A172 (cell line): ENCODE measurements at regions not wholly inside any gene's neighbourhood (a gene's known extent, or its start where the extent isn't known, plus 50 kb on each side); places are given as distances from the start of the nearest gene placed in this dataset.
"Not testable (repeated sequence)": the region's sequence is repeated elsewhere in the genome, so short reads cannot be mapped to it uniquely, and the experiment has no call there.

Experiments
- DNase-seq: peaks from one replicate; pipeline ENCODE4 v3.0.0-alpha.2; 2015; ENCODE audit warnings: low spot score

DNA sequence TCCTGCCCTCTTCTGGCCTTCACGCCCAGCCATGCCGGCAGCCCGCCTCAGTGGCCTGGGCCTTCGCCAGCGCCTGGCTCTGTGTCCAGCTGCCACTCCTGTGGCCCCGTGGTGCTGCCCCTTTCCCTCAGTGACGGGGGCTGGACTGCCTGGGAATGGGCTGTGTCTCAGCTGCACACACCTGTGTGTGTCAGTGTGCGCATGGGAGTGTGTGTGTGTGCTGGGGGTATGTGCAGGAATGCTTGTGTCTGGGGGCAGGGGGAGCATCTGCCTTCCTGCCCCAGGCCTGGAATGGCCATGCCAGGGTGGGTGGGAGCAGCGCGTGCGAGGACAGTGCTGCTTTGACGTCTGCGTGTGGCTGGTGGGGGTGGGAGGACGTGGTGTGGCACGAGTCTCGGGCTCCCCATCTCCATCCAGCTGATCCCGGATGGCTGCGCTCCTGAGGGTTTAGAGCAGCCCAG lies 224.9 kb downstream of the TMEM121 start:
- DNase-seq, result not testable (repeated sequence)

DNA sequence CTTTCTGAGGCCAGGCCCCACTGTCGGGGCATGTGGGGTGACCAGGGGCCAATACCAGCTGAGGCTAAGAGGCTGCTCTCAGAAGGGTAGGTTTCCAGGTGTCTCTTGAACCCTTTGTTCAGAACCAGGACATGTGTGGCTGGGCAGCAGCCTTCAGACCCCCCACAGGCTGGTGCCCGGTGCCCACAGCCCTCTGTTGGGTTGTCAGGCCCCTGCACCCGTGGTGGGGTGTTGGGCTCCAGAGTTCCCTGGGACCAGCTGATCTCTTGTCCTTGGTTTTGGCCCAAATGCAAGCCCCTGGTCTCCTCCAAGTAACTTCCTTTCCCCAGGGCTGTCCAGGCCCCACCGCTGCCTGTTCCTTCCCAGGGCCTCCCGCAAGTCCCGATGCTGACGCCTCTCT lies 226.0 kb downstream of the TMEM121 start:
- DNase-seq, result not testable (repeated sequence)

DNA sequence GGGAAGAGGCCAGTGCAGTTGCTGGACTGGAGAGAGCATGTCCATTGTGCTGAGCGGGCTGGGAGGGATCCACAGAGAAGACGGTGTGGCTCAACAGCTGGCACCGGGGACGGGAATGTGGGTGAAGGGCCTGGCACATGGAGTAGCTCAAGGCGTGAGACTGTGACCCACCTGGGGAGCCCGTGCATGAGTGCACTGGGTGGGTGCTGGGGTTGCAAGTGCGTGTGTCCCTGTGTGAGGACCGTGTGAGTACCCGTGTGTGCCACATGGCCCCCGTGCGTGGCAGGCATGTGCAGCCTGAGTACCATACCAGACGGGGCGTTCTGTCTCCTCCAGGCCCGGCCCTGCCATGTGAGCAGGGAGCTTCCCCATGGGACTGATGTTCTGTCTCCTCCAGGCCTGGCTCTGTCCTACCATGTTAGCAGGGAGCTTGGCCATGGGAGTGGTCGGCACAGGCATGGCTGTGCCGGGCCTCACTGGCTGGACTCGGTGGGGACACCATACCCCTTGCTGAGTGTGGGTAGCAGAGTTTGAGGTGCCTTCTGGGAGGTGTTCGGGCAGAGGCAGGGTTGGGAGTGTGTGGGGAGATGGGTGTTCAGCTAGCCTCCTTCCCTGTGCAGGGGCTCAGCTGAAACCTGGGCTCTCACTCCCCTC lies 234.4 kb downstream of the TMEM121 start:
- DNase-seq, result no peak

DNA sequence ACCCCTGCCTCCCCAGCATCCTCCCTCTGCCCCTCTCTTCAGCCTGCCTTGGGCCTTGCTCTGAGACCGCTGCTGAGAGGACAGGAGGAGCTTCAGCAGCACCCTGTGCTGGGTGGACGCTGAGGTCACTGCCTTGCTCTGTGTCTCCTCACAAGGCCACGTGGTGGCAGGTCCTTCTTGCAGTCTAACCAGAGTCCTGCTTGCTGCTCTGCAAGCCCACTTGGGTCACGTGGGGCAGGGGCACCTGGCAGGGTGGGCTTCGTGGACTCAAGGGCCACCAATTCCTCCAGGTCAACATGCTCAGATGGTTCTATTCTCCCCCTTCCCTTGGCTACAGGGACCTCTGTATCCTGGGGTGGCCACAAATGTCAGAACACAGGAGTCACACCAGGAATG lies 235.0 kb downstream of the TMEM121 start:
- DNase-seq, result not testable (repeated sequence)

DNA sequence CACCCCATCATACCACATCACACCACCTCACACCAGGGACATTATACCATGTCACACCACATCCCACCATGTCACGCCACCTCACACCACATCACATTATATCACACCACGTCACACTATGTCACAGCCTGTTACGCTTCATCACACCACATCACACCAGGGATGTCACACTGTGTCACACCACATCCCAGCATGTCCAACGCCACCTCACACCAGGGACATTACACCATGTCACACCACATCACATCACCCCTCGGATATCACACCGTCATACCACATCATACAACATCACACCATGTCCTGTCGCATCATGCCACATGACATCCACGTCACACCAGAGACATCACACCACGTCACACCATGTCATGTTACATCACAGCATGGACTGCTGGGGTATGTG lies 235.5 kb downstream of the TMEM121 start:
- DNase-seq, result no peak

DNA sequence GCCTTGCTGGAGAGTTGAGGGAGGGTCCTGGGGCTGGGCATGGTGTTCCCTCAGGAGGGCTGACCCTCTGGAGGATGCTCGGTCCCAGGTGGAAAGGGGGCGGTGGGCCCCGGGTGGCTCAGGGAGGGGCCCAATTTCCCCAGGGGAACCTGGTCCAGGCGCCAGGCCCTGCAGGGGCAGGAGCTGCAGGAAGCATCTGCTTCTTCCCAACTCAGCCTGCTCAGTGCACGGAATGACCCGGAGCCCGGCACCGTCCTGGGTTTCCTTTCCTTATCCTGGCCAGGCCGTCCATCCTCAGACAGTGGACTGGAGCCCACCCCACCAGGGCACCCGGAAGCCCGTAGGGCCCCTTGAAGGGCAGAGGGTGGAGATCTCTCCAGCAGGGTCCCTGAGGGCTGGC lies 235.9 kb downstream of the TMEM121 start:
- DNase-seq, result not testable (repeated sequence)

DNA sequence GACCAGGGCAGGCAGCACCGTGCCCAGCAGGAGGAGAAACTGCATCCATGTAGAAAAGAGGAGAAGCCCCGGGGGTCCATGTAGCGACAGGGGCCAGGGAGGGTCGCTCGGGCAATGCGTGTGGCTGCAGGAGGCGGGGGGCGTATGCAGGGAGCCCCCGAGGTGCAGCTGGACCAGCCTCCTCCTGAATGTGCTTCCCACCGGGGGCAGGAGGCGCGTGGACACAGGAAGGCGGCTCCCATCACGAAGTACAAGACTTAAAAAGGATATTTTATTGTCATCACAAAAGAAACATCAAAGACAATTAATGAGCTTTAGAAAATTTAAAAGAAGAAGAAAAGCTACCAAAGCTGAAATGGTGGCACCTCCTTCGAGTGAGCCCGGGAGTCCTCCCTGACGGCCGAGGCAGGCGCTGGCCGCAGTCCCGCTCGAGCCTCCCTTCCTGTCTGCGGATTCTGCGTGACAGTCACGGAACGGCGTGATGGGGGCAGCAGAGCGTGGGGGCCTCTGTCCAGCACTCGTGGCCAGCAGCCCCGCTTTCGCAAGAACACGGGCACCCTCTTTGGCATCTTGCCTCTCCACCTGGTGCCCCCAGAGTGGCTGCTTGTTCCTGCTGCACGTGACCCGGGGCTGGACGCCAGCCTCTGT lies 238.0 kb downstream of the TMEM121 start:
- DNase-seq, result not testable (repeated sequence)

DNA sequence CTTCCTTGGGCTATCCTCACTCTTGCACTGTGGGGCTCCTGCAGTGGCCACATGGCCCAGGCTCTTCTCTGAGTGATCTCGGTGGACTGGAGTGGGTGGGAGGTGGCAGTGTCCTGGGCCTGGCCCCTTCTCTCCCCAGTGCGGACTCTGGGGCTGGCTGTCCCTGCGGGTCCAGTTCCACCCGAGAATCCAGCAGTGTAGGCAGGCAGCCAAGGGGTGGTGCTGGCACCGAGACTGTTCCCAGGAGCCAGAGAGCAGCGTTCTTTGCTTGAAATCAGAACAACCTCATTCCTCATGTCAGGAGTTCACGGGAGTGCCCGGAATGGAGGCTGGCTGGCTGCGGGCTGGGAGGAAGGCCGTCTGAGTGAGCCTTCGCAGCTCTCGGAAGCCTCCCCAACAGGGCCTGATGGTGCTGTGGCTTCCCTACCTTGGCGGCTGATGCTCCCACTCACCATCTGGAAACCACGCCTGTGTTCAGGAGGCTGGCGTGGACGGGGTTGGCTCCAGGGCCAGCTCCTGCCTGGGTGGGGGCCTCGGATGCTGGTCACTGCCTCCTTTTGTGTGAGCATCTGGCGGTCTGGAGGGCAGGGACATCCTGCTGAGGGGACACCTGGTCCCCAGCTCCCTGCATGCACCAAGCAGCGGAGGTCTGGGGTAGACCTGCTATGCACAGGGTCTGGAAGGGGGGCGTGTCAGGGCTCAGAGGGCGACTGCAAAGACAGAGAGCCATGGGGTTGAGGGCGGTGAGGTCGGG lies 238.9 kb downstream of the TMEM121 start:
- DNase-seq, result not testable (repeated sequence)

DNA sequence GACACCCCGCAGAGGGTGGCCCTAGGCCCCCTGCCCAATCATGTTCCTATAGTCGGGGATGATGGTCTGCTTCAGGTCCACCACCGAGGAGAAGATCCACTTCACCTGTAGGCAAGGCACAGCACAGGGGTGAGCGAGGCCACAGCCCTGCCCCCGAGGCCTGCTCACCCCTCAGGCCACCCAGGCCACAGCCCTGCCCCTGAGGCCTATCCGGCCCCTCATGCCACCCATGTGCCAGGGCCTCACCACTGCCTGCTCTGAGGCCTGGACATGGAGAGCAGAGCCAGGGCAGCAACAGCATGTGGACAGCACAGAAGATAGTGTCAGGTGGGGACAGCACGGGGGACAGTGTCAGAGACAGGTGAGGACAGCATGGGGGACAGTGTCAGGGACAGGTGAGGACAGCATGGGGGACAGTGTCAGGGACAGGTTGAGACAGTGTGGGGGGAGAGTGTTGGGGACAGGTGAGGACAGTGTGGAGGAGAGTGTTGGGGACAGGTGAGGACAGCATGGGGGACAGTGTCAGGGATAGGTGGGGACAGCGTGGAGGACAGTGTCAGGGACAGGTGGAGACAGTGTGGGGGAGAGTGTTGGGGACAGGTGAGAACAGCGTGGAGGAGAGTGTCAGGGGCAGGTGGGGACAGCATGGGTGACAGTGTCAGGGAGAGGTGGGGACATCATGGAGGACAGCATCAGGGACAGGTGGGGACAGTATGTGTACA lies 239.7 kb downstream of the TMEM121 start:
- DNase-seq, result no peak

DNA sequence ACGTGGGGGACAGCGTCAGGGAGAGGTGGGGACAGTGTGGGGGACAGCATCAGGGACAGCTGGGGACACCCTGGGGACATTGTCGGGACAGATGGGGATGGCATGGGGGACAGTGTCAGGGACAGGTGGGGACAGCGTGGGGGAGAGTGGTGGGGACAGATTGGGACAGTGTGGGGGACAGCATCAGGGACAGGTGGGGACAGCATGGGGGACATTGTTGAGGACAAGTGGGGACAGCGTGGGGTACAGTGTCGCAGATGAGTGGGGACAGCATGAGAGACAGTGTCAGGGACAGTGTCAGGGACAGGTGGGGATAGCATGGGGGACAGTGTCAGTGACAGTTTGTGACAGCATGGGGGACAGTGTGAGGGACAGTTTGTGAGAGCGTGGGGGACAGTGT lies 240.9 kb downstream of the TMEM121 start:
- no peak for DNase-seq

DNA sequence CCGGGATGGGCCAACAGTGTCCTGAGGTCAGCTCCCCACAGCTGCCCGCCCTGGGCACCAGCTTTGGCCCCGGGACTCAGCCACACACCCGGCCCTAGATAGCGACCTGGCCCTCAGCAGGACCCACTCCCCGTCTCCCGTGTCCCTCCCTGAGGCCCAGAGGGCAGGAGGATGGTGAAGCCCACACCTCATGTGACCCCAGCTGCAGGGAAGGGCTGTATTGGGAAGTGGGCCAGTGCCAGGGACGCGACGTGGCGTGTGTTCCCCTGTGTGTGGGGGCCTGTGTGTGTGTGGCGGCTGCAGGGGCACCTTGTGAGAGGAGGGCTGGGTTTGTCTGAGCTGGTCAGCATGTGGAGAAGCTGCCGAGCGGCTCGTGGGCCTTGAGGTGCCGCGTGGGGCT lies 241.7 kb downstream of the TMEM121 start:
- not testable (repeated sequence) for DNase-seq

DNA sequence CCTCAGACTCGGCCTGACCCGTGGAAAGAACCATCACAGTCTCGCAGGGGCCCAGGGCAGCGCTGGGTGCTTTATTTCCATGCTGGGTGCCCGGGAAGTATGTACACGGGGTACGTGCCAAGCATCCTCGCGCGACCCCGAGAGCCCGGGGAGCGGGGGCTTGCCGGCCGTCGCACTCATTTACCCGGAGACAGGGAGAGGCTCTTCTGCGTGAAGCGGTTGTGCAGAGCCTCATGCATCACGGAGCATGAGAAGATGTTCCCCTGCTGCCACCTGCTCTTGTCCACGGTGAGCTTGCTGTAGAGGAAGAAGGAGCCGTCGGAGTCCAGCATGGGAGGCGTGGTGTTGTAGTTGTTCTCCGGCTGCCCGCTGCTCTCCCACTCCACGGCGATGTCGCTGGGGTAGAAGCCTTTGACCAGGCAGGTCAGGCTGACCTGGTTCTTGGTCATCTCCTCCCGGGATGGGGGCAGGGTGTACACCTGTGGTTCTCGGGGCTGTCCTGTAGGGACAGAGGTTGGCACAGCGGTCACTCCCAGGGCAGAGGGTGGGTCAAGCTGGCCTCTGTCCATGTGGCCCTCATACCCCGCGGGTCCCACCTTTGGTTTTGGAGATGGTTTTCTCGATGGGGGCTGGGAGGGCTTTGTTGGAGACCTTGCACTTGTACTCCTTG lies 242.8 kb downstream of the TMEM121 start:
- DNase-seq, result not testable (repeated sequence)

DNA sequence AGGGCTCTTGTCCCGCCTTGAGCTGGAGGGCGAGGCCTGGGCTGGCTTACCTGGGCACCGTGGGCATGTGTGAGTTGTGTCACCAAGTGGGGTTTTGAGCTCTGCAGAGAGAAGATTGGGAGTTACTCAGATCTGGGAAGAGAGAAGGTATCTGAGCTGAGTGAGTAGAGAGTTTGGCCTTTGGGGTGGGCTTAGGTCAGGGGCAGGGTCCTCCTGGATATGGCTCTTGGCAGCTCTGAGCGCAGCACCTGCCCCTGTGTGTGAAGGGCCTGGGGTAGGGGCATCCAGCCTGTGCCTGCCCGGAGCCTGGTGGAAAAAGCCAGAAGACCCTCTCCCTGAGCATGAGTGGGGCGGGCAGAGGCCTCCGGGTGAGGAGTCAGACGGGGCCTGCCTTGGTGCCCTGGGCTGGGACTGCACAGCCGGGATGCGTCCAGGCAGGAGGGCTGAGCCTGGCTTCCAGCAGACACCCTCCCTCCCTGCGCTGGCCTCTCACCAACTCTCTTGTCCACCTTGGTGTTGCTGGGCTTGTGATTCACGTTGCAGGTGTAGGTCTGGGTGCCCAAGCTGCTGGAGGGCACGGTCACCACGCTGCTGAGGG lies 244.3 kb downstream of the TMEM121 start:
- not testable (repeated sequence) for DNase-seq

DNA sequence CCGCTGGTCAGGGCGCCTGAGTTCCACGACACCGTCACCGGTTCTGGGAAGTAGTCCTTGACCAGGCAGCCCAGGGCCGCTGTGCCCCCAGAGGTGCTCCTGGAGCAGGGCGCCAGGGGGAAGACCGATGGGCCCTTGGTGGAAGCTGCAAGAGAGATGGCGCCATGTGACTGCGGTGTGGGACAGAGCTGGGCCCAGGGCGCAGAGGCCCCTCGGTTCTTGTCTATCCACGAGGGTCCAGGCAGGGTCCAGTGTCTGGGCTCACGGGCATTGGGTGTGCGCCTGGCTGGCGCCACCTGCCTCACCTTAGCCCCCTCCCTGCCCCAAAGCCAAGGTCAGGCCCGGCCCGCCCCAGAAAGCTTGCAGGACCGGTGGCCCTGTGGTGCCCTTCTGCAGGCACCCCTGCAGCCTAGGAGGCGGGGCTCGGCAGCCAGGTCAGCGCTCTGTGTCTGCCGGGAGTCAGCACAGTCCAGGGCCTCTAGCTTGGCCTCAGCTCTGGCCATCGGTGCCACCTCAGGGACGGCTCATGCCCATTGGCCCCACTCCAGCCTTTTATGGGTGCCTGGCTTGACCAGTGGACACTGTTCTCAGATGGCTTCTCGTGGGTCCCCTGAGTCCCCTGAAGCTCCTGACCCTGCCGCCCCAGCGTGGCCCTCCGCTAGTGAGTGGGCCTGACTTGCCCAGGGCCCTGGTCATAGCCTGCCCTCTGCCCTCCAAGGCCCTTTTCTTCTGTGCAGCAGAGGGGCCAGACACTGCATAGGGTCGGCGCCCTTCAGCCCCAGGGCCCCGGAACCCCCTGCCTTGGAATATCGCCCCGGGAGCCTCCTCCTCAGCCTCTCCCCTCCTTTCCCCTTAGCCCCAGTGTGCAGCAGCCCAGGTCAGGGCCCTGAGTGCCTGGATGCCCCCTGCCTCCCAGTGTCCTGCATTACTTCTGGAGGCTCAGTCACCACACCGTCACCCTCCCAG lies 245.2 kb downstream of the TMEM121 start:
- not testable (repeated sequence) for DNase-seq

DNA sequence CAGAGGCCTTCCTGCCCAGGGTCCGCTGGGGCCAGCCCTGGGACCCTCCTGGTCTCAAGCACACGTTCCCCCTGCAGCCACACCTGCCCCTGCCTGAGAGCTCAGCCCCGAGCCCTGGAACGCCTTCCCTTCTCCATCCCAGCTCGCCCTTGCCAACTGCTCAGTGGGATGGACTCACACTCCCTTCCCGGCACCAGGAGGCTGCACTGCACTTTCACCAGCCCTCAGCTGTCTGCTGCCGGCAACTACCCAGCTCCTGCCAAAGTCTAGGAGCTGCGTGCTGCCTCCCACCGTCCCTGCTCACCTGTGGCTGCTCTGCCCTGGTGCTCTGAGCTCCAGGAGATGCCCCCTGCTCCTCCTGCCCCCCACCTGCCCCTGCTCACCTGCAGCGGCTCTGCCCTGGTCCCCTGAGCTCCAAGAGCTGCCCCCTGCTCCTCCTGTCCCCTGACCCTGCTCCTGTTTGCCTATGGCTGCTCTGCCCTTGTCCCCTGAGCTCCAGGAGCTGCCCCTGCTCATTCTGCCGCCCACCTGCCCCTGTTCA lies 246.4 kb downstream of the TMEM121 start:
- DNase-seq, result not testable (repeated sequence)

DNA sequence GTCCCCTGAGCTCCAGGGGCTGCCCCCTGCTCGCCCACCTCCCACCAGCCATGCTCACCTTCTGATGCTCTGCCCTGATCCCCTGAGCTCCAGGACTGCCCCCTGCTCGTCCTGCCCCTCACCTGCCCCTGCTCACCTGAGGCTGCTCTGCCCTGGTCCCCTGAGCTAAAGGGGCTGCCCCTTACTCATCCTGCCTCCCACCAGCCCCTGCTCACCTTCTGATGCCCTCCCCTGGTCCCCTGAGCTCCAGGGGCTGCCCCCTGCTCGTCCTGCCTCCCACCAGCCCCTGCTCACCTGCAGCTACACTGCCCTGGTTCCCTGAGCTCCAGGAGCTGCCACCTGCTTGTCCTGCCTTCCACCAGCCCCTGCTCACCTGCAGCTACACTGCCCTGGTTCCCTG lies 247.2 kb downstream of the TMEM121 start:
- no peak for DNase-seq

DNA sequence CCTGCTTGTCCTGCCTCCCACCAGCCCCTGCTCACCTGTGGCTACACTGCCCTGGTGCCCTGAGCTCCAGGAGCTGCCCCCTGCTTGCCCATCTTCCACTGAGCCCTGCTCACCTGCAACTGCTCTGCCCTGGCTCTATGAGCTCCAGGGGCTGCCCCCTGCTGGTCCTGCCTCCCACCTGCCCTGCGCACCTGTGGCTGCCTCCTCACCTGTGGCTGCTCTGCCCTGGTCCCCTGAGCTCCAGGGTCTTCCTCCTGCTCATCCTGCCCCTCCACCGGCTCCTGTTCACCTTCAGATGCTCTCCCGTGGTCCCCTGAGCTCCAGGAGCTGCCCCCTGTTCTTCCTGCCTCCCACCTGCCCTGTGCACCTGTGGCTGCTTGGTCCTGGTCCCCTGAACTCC lies 247.6 kb downstream of the TMEM121 start:
- no peak for DNase-seq

DNA sequence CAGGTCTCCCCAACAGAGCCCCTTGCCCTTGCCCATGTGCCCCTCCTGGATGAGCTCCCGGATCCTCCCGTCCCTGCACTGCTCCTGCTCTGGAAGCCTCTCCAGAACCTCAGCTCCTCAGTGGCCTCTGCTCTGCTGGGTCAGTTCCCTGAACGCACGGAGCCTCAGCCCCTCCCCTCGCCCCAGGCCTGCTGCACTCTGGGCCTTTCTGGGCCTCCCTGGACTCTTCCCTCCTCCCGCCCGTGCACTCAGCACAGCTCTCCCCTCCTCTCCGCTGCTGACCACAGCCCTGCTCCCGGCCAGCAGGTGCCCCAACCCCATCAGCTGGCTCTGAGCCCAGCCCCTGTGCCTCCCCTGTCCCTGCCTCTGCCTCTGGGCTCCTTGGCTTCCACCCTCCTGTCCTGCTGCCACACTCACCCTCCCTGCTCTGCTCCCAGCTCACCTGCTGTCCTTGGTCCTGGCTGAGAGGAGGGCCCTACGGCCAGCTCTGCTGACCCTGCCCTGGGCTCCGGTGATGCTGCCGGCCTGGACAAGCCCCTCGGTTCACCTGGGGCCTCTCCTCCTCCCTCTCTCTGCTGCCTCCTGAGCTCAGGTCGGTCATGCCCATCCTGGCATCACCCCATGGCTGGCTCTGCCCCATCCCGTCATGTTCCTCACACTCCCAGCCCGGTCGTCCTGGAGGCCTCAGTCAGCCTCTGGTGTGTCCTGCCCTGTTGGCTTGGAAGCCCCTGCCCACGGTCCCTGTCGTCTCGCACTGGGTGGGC lies 248.4 kb downstream of the TMEM121 start:
- not testable (repeated sequence) for DNase-seq
